Gastroesophageal sphincter (tissue), 3 donors: ENCODE measurements at regions not wholly inside any gene's neighbourhood (a gene's known extent, or its start where the extent isn't known, plus 50 kb on each side); places are given as distances from the start of the nearest gene placed in this dataset.

Source experiments
- CTCF ChIP-seq, 4 experiments: fragments of 200-600 bp in 2 of 4; fragments of 450-650 bp in 2 of 4; sonication (generic) in 1 of 4; IDR thresholded peaks; one replicate each; pipeline ENCODE4 v1.5.1; 2017 to 2019; ENCODE audit warnings: antibody characterized with exemption in 4 of 4, mild to moderate bottlenecking in 2 of 4, moderate library complexity in 2 of 4
- POLR2A ChIP-seq, 2 donors: fragments of 450-650 bp; IDR thresholded peaks; one replicate each; pipeline ENCODE4 v1.6.1; 2017; ENCODE audit warnings: antibody characterized with exemption in 2 of 2, mild to moderate bottlenecking in 2 of 2, moderate library complexity in 1 of 2

- TF ChIP-seq CTCF (IDR thresholded peaks at IDR 0.05), result no peak
- no peak for TF ChIP-seq POLR2A (IDR thresholded peaks at IDR 0.05)
These were observed 209.2 kb upstream of the PTGFR start for GRCh38 chr1:78281580-78281979.
